WTC11 (cell line): ENCODE measurements at regions not wholly inside any gene's neighbourhood (a gene's known extent, or its start where the extent isn't known, plus 50 kb on each side); places are given as distances from the start of the nearest gene placed in this dataset.

Experiments
- ATAC-seq: fragments of 200-7000 bp; cut with Tn5 transposase; 2 replicates; pipeline ENCODE4 v1.10.0; 2021; ENCODE audit warnings: mild to moderate bottlenecking, moderate library complexity
- CTCF ChIA-PET: fragments of 300-600 bp; sonication (Branson Sonifier 250); formaldehyde crosslinking; loops from one replicate; lab custom pipeline; 2021; ENCODE audit warnings: antibody characterized with exemption; lab: Charles Lee
- POLR2A ChIA-PET: fragments of 350-600 bp; sonication (Branson Sonifier 250); formaldehyde crosslinking; loops from one replicate; lab custom pipeline; 2021; ENCODE audit warnings: antibody characterized with exemption; lab: Charles Lee
- DNase-seq: peaks from one replicate; pipeline ENCODE4 v3.0.0; 2021; ENCODE audit warnings: low spot score
- H3K27ac Mint-ChIP-seq: 2 replicates; pipeline ENCODE4 v1.8.0; 2021; ENCODE audit warnings: mixed read lengths
- H3K27me3 Mint-ChIP-seq: 2 replicates; pipeline ENCODE4 v1.8.0; 2021; ENCODE audit warnings: low read depth, mild to moderate bottlenecking, moderate library complexity, mixed read lengths
- H3K36me3 Mint-ChIP-seq: 2 replicates; pipeline ENCODE4 v1.8.0; 2021; ENCODE audit warnings: mixed read lengths
- H3K4me1 Mint-ChIP-seq: 2 replicates; pipeline ENCODE4 v1.8.0; 2022; ENCODE audit warnings: mixed read lengths
- H3K4me3 Mint-ChIP-seq: 2 replicates; pipeline ENCODE4 v1.8.0; 2021; ENCODE audit warnings: mild to moderate bottlenecking, moderate library complexity, mixed read lengths
- H3K9me3 Mint-ChIP-seq: 2 replicates; pipeline ENCODE4 v1.8.0; 2021; ENCODE audit warnings: mixed read lengths
- CREB1 ChIP-seq: sonication (generic); formaldehyde crosslinking; IDR thresholded peaks from 2 replicates; pipeline ENCODE4 v1.8.0; 2023; ENCODE audit warnings: mild to moderate bottlenecking, missing genetic modification reagents
- FOXK1 ChIP-seq: sonication (generic); formaldehyde crosslinking; IDR thresholded peaks from 2 replicates; pipeline ENCODE4 v1.8.0; 2022; ENCODE audit warnings: mild to moderate bottlenecking, moderate library complexity, missing genetic modification reagents
- FOXP1 ChIP-seq: sonication (generic); formaldehyde crosslinking; IDR thresholded peaks from 2 replicates; pipeline ENCODE4 v1.8.0; 2022; ENCODE audit warnings: missing genetic modification reagents, mild to moderate bottlenecking, moderate library complexity, borderline replicate concordance
- GRHL2 ChIP-seq: fragments of 250-450 bp; sonication (Bioruptor Pico); IDR thresholded peaks from 2 replicates; pipeline ENCODE4 v1.8.0; 2022; ENCODE audit warnings: mild to moderate bottlenecking, moderate library complexity; ENCODE audit not compliant: insufficient replicate concordance, severe bottlenecking
- IRF2 ChIP-seq: sonication (generic); formaldehyde crosslinking; IDR thresholded peaks from 2 replicates; pipeline ENCODE4 v1.8.0; 2022; ENCODE audit warnings: low read depth, missing genetic modification reagents, borderline replicate concordance
- MXD4 ChIP-seq: fragments of 250-450 bp; sonication (Bioruptor Pico); IDR thresholded peaks from 2 replicates; pipeline ENCODE4 v1.8.0; 2021; ENCODE audit warnings: mild to moderate bottlenecking, moderate library complexity, borderline replicate concordance
- NFATC4 ChIP-seq: fragments of 250-450 bp; sonication (Bioruptor Pico); IDR thresholded peaks from 2 replicates; pipeline ENCODE4 v1.9.0; 2021; ENCODE audit warnings: mild to moderate bottlenecking
- SMAD3 ChIP-seq: sonication (generic); formaldehyde crosslinking; IDR thresholded peaks from 2 replicates; pipeline ENCODE4 v1.8.0; 2022; ENCODE audit warnings: missing genetic modification reagents, mild to moderate bottlenecking, borderline replicate concordance
- SMAD4 ChIP-seq: sonication (generic); formaldehyde crosslinking; IDR thresholded peaks from 2 replicates; pipeline ENCODE4 v1.8.0; 2022; ENCODE audit warnings: mild to moderate bottlenecking, missing genetic modification reagents
- SOX15 ChIP-seq: fragments of 250-450 bp; sonication (Bioruptor Pico); IDR thresholded peaks from 2 replicates; pipeline ENCODE4 v1.9.0; 2021; ENCODE audit warnings: mild to moderate bottlenecking
- SP1 ChIP-seq: sonication (generic); formaldehyde crosslinking; conservative IDR thresholded peaks from 2 replicates; pipeline ENCODE4 v1.8.1; 2022; ENCODE audit warnings: missing genetic modification reagents
- TEAD1 ChIP-seq: sonication (generic); formaldehyde crosslinking; IDR thresholded peaks from 2 replicates; pipeline ENCODE4 v1.8.0; 2022; ENCODE audit warnings: mild to moderate bottlenecking, missing genetic modification reagents
- ZBTB21 ChIP-seq: sonication (generic); formaldehyde crosslinking; IDR thresholded peaks from 2 replicates; pipeline ENCODE4 v1.8.1; 2023; ENCODE audit warnings: mild to moderate bottlenecking, missing genetic modification reagents, borderline replicate concordance
- ZNF138 ChIP-seq: sonication (generic); formaldehyde crosslinking; conservative IDR thresholded peaks from 2 replicates; pipeline ENCODE4 v1.8.1; 2022; ENCODE audit warnings: mild to moderate bottlenecking, moderate library complexity, missing genetic modification reagents
- ZNF232 ChIP-seq: sonication (generic); formaldehyde crosslinking; IDR thresholded peaks from 2 replicates; pipeline ENCODE4 v1.8.0; 2022; ENCODE audit warnings: mild to moderate bottlenecking, missing genetic modification reagents
- ZNF317 ChIP-seq: sonication (generic); formaldehyde crosslinking; IDR thresholded peaks from 2 replicates; pipeline ENCODE4 v1.8.1; 2023; ENCODE audit warnings: low read depth, mild to moderate bottlenecking, moderate library complexity, missing genetic modification reagents, borderline replicate concordance
- ZNF423 ChIP-seq: fragments of 250-450 bp; sonication (Bioruptor Pico); IDR thresholded peaks from 2 replicates; pipeline ENCODE4 v2.1.2; 2022; ENCODE audit warnings: mild to moderate bottlenecking, moderate library complexity
- TF ChIP-seq, protein P1 (sequence below): sonication (generic); formaldehyde crosslinking; IDR thresholded peaks from 2 replicates; pipeline ENCODE4 v1.8.0; 2023; ENCODE audit warnings: mild to moderate bottlenecking, missing genetic modification reagents
- TF ChIP-seq, protein P2 (sequence below): sonication (generic); formaldehyde crosslinking; IDR thresholded peaks from 2 replicates; pipeline ENCODE4 v1.8.0; 2022; ENCODE audit warnings: mild to moderate bottlenecking, missing genetic modification reagents
- TF ChIP-seq, protein P3 (sequence below): sonication (generic); formaldehyde crosslinking; IDR thresholded peaks from 2 replicates; pipeline ENCODE4 v1.8.1; 2022; ENCODE audit warnings: mild to moderate bottlenecking, missing genetic modification reagents, moderate library complexity, borderline replicate concordance
- TF ChIP-seq, protein P4 (sequence below): sonication (generic); formaldehyde crosslinking; IDR thresholded peaks from 2 replicates; pipeline ENCODE4 v1.8.1; 2022; ENCODE audit warnings: mild to moderate bottlenecking, moderate library complexity, missing genetic modification reagents
- TF ChIP-seq, protein P5 (sequence below): fragments of 250-450 bp; sonication (Bioruptor Pico); IDR thresholded peaks from 2 replicates; pipeline ENCODE4 v2.1.2; 2022; ENCODE audit warnings: mild to moderate bottlenecking, moderate library complexity
- TF ChIP-seq, protein P6 (sequence below): fragments of 250-450 bp; sonication (Bioruptor Pico); conservative IDR thresholded peaks from 2 replicates; pipeline ENCODE4 v1.9.0; 2021; ENCODE audit warnings: mild to moderate bottlenecking
- TF ChIP-seq, protein P7 (sequence below): sonication (generic); formaldehyde crosslinking; IDR thresholded peaks from 2 replicates; pipeline ENCODE4 v1.8.0; 2022; ENCODE audit warnings: mild to moderate bottlenecking, missing genetic modification reagents
- TF ChIP-seq, protein P8 (sequence below): fragments of 250-450 bp; sonication (Bioruptor Pico); IDR thresholded peaks from 2 replicates; pipeline ENCODE4 v1.8.0; 2021; ENCODE audit warnings: mild to moderate bottlenecking

DNA sequence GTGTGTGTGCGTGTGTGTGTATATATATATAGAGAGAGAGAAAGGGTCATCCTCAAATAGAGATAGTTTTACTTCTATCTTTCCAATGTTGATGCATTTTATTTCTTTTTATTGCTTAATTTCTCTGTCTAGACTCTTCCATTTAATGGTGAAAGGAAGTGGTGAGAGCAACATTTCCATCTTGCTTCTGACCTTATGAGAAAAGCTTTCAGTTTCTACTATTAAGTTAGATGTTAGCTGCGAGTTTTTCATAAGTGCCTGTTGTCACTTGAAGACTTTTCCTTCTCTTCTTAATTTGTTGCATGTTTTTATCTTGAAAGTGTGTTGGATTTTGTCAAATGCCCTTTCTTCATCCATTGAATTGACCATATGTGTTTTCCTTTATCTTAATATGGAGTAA lies 304.4 kb upstream of the FAR2 start (continued):
- TF ChIP-seq, protein P1, sequence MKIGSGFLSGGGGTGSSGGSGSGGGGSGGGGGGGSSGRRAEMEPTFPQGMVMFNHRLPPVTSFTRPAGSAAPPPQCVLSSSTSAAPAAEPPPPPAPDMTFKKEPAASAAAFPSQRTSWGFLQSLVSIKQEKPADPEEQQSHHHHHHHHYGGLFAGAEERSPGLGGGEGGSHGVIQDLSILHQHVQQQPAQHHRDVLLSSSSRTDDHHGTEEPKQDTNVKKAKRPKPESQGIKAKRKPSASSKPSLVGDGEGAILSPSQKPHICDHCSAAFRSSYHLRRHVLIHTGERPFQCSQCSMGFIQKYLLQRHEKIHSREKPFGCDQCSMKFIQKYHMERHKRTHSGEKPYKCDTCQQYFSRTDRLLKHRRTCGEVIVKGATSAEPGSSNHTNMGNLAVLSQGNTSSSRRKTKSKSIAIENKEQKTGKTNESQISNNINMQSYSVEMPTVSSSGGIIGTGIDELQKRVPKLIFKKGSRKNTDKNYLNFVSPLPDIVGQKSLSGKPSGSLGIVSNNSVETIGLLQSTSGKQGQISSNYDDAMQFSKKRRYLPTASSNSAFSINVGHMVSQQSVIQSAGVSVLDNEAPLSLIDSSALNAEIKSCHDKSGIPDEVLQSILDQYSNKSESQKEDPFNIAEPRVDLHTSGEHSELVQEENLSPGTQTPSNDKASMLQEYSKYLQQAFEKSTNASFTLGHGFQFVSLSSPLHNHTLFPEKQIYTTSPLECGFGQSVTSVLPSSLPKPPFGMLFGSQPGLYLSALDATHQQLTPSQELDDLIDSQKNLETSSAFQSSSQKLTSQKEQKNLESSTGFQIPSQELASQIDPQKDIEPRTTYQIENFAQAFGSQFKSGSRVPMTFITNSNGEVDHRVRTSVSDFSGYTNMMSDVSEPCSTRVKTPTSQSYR (CRISPR knock-in tag) = no peak
- no peak for TF ChIP-seq ZNF138 (CRISPR knock-in tag)
- no peak for TF ChIP-seq IRF2 (CRISPR knock-in tag)
- TF ChIP-seq GRHL2 = no peak
- no peak for TF ChIP-seq FOXK1
- TF ChIP-seq, protein P2, sequence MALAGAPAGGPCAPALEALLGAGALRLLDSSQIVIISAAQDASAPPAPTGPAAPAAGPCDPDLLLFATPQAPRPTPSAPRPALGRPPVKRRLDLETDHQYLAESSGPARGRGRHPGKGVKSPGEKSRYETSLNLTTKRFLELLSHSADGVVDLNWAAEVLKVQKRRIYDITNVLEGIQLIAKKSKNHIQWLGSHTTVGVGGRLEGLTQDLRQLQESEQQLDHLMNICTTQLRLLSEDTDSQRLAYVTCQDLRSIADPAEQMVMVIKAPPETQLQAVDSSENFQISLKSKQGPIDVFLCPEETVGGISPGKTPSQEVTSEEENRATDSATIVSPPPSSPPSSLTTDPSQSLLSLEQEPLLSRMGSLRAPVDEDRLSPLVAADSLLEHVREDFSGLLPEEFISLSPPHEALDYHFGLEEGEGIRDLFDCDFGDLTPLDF (CRISPR knock-in tag) = no peak
- TF ChIP-seq, protein P3, sequence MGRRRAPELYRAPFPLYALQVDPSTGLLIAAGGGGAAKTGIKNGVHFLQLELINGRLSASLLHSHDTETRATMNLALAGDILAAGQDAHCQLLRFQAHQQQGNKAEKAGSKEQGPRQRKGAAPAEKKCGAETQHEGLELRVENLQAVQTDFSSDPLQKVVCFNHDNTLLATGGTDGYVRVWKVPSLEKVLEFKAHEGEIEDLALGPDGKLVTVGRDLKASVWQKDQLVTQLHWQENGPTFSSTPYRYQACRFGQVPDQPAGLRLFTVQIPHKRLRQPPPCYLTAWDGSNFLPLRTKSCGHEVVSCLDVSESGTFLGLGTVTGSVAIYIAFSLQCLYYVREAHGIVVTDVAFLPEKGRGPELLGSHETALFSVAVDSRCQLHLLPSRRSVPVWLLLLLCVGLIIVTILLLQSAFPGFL (CRISPR knock-in tag) = no peak
- no peak for TF ChIP-seq ZNF317

DNA sequence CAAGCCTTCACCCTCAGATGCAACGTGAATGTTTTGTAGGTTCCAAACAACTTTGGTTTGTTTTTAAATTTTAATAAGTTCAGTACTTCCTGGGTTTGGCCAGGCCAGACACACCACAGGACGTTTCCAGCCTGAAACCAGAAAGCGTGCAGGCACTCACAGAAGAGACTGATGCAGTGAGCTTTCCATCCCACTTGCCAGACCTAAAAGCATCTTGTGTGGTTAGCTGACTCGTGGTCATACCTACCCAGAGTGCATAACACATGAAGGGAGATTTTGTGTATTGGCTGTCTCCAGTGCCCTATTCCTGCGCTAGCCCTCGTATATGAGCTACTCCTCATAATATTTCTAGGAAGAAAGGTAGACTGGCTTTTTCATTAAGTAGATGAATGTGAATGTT lies 297.3 kb upstream of the FAR2 start:
- peaks cover 6% of the 10 kb centered on the region for H3K4me1 Mint-ChIP-seq
- no peak for TF ChIP-seq SOX15
- no peak for TF ChIP-seq MXD4 (CRISPR knock-in tag)
- no peak for TF ChIP-seq TEAD1
- TF ChIP-seq ZBTB21 (CRISPR knock-in tag) = no peak
- TF ChIP-seq, protein P4, sequence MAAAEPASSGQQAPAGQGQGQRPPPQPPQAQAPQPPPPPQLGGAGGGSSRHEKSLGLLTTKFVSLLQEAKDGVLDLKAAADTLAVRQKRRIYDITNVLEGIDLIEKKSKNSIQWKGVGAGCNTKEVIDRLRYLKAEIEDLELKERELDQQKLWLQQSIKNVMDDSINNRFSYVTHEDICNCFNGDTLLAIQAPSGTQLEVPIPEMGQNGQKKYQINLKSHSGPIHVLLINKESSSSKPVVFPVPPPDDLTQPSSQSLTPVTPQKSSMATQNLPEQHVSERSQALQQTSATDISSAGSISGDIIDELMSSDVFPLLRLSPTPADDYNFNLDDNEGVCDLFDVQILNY = no peak
- TF ChIP-seq NFATC4 = no peak
- TF ChIP-seq, protein P5, sequence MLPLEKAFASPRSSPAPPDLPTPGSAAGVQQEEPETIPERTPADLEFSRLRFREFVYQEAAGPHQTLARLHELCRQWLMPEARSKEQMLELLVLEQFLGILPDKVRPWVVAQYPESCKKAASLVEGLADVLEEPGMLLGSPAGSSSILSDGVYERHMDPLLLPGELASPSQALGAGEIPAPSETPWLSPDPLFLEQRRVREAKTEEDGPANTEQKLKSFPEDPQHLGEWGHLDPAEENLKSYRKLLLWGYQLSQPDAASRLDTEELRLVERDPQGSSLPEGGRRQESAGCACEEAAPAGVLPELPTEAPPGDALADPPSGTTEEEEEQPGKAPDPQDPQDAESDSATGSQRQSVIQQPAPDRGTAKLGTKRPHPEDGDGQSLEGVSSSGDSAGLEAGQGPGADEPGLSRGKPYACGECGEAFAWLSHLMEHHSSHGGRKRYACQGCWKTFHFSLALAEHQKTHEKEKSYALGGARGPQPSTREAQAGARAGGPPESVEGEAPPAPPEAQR (CRISPR knock-in tag) = no peak
- no peak for TF ChIP-seq SMAD3
- TF ChIP-seq CREB1 (CRISPR knock-in tag) = no peak
- TF ChIP-seq FOXP1 = no peak
- TF ChIP-seq SMAD4 (CRISPR knock-in tag) = no peak
- TF ChIP-seq, protein P6, sequence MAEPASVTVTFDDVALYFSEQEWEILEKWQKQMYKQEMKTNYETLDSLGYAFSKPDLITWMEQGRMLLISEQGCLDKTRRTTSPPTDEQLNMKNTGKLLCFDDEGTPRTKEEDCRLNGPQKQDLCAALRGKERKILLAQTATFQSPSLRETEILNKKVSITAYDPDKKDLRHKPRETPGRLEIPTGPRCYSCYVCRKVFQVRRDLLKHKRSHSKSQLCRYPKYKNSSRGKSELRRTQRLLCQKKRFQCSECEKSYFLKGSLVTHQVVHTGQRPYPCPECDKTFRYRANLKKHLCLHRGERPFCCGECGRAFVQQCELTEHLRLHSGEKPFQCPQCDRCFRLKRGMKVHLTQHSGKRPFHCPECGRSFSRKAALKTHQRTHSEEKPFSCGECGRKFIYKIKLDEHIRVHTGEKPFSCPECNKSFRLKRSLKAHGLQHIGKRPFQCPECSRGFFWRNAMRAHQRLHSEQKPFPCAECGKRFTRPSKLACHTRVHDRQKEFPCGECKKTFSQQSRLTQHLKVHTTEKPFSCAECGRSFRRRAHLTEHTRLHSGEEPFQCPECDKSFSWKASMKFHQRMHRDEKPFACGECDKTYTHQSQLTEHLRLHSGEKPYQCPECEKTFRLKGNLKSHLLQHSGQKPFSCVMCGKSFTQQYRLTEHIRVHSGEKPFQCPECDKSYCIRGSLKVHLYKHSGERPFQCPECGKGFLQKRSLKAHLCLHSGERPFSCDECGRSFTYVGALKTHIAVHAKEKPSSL (CRISPR knock-in tag) = no peak
- TF ChIP-seq ZNF423 (CRISPR knock-in tag) = no peak
- no peak for TF ChIP-seq ZNF232
- TF ChIP-seq, protein P7, sequence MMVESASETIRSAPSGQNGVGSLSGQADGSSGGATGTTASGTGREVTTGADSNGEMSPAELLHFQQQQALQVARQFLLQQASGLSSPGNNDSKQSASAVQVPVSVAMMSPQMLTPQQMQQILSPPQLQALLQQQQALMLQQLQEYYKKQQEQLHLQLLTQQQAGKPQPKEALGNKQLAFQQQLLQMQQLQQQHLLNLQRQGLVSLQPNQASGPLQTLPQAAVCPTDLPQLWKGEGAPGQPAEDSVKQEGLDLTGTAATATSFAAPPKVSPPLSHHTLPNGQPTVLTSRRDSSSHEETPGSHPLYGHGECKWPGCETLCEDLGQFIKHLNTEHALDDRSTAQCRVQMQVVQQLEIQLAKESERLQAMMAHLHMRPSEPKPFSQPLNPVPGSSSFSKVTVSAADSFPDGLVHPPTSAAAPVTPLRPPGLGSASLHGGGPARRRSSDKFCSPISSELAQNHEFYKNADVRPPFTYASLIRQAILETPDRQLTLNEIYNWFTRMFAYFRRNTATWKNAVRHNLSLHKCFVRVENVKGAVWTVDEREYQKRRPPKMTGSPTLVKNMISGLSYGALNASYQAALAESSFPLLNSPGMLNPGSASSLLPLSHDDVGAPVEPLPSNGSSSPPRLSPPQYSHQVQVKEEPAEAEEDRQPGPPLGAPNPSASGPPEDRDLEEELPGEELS (CRISPR knock-in tag) = no peak
- TF ChIP-seq, protein P8, sequence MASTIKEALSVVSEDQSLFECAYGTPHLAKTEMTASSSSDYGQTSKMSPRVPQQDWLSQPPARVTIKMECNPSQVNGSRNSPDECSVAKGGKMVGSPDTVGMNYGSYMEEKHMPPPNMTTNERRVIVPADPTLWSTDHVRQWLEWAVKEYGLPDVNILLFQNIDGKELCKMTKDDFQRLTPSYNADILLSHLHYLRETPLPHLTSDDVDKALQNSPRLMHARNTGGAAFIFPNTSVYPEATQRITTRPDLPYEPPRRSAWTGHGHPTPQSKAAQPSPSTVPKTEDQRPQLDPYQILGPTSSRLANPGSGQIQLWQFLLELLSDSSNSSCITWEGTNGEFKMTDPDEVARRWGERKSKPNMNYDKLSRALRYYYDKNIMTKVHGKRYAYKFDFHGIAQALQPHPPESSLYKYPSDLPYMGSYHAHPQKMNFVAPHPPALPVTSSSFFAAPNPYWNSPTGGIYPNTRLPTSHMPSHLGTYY (CRISPR knock-in tag) = no peak
- TF ChIP-seq SP1 (CRISPR knock-in tag) = no peak

More for the DNA sequence above, 297.3 kb upstream of the FAR2 start:
- H3K36me3 Mint-ChIP-seq = no peaks in the 10 kb centered on the region
- ATAC-seq = no peak
- H3K9me3 Mint-ChIP-seq = no peaks in the 10 kb centered on the region
- DNase-seq = no peak
- no peaks in the 10 kb centered on the region for H3K27me3 Mint-ChIP-seq
- ChIA-PET POLR2A (no interaction called here), CTCF (no interaction called here)
- no peak overlapping the region for H3K27ac Mint-ChIP-seq
- no peak overlapping the region for H3K4me3 Mint-ChIP-seq
